Ovary (tissue), 7 donors: ENCODE measurements at regions not wholly inside any gene's neighbourhood (a gene's known extent, or its start where the extent isn't known, plus 50 kb on each side); places are given as distances from the start of the nearest gene placed in this dataset.
"Not testable (repeated sequence)": the region's sequence is repeated elsewhere in the genome, so short reads cannot be mapped to it uniquely, and the experiment has no call there.

Source experiments
- DNase-seq, 5 donors: peaks; one replicate each; pipeline ENCODE4 v3.0.0-alpha.2; 2019 to 2020
- H3K27ac ChIP-seq, 2 donors: fragments of 200-600 bp; one replicate each; pipeline versions ENCODE4 v1.5.1 to v1.8.0; 2019 to 2022
- H3K27me3 ChIP-seq: fragments of 200-600 bp; one replicate; pipeline ENCODE4 v1.8.0; 2022
- H3K36me3 ChIP-seq: fragments of 200-600 bp; sonication (generic); one replicate; pipeline ENCODE4 v1.5.1; 2019
- H3K4me1 ChIP-seq: one replicate; pipeline ENCODE4 v1.8.1; 2013; ENCODE audit warnings: mild to moderate bottlenecking, moderate library complexity; ENCODE audit not compliant: insufficient read depth
- H3K4me3 ChIP-seq: fragments of 200-600 bp; sonication (generic); one replicate; pipeline ENCODE4 v1.5.1; 2017
- H3K9me3 ChIP-seq, 2 donors: fragments of 200-600 bp in 1 of 2; sonication (generic) in 1 of 2; one replicate each; pipeline versions ENCODE4 v1.5.1 to v1.8.1; 2013 to 2019; ENCODE audit warnings: mild to moderate bottlenecking in 1 of 2, moderate library complexity in 1 of 2
- EP300 ChIP-seq: sonication (generic); formaldehyde crosslinking; IDR thresholded peaks from one replicate; pipeline ENCODE4 v1.6.1; 2017; ENCODE audit warnings: antibody characterized with exemption
- POLR2A ChIP-seq: fragments of 450-650 bp; IDR thresholded peaks from one replicate; pipeline ENCODE4 v1.6.1; 2017; ENCODE audit warnings: antibody characterized with exemption, mild to moderate bottlenecking, moderate library complexity
- WGBS, 3 donors: extraction: QIAGEN DNeasy Blood & Tissue Kit in 1 of 3; methylation state at CpG; one replicate each; pipeline versions ENCODE4 v1.1.5 to v1.1.7; 2013 to 2017; 5-methylcytosine and 5-hydroxymethylcytosine counted together
- intact Hi-C, 4 donors: fragments of 100-400 bp; cut with DNase I; formaldehyde crosslinking; loops; one replicate each; pipeline versions ENCODE4 v1.11.0 to v1.15.1; 2022 to 2023
- TF ChIP-seq, protein P1 (sequence below), 3 donors: fragments of 450-650 bp in 2 of 3; fragments of 200-600 bp in 1 of 3; IDR thresholded peaks; one replicate each; pipeline versions ENCODE4 v1.5.1 to v1.8.0; 2016 to 2022; ENCODE audit warnings: antibody characterized with exemption in 3 of 3, mild to moderate bottlenecking in 1 of 3
- donor health status: DM: no; HTN: no; CAD: no; lungs with moderate emphysema.
- donor health status: DM: no; HTN: no; CAD: no.
- donor health status: Bipolar disorder and iron deficiency.
- donor health status: DM: no; HTN: no; CAD: no.
- donor health status: DM: yes; HTN: yes; CAD: no.

DNA sequence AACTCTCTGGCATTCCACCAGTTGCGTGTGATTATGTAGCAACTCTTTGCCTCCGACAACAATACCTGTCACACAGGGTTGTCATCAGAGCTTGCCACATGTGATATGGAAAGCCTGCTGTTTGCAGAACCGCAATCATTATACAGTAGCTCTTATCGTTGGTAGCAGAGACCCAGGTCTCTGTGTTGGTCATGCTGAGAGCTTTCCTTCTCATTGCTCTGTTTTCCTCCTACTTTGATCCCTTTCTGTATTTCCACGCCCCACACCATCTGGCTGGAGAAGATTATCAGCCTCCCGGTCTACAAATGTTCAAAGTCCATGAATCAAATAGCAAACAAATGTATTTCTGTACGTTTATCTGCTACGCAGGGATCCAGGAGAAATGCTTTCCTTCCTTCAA is 1475.6 kb upstream of the DEFB115 start:
- H3K9me3 ChIP-seq, H3K4me3 ChIP-seq, H3K27ac ChIP-seq, H3K36me3 ChIP-seq, H3K27me3 ChIP-seq, H3K4me1 ChIP-seq, intact Hi-C loops, DNase-seq: not testable (repeated sequence)
- 67 to 75% (median 74%) methylated on average over 8 of the region's 8 CpGs for WGBS, 3 donors

DNA sequence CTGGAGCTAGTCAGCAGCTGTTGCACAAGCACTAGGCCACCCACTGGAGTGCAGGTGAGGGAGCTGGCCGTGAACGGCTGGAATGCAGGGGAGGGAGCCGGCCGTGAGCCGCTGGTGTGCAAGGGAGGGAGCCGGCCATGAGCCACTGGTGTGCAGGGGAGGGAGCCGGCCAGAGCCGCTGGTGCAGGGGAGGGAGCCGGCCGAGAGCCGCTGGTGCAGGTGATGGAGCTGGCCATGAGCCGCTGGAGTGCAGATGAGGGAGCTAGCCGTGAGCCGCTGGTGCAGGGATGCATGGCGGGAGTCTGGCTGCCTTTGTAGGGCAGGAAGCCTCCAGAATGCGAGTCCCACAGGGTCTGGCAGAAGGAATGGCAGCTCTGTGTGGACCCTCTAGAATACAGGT is 1470.0 kb upstream of the DEFB115 start:
- H3K27me3 ChIP-seq, H3K4me3 ChIP-seq, H3K4me1 ChIP-seq, DNase-seq, H3K9me3 ChIP-seq, intact Hi-C loops, H3K27ac ChIP-seq, H3K36me3 ChIP-seq: not testable (repeated sequence)
- whole genome bisulfite sequencing, 3 donors, result 76 to 87% (median 81%) methylated on average over 16 of the region's 16 CpGs

DNA sequence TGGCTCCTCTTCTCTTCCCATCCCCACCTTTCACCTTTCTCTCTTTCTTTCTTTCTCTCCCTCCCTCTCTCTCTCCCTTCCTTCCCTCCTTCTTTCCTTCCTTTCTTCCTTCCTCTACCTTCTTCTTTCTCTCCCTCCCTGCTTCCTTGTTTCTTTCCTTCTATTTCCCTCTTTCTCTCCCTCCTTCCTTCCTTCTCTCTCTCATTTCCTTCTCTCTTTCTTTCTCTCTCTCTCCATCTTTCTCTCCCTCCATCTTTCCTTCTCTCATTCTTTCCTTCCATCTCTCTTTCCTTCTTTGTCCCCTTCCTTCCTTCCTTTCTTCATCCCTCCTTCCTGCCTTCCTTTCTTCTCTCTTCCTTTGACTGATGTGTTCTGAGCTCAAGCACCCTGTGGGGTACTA is 1467.0 kb upstream of the DEFB115 start:
- intact Hi-C loops, result no loop called here
- DNase-seq, result no peak
- no peaks in the 10 kb centered on the region for H3K27me3 ChIP-seq
- no peaks in the 10 kb centered on the region for H3K36me3 ChIP-seq
- no peaks in the 10 kb centered on the region for H3K9me3 ChIP-seq
- H3K4me3 ChIP-seq, result no peak overlapping the region
- no peak for TF ChIP-seq POLR2A
- no peak for TF ChIP-seq EP300
- TF ChIP-seq, protein P1, sequence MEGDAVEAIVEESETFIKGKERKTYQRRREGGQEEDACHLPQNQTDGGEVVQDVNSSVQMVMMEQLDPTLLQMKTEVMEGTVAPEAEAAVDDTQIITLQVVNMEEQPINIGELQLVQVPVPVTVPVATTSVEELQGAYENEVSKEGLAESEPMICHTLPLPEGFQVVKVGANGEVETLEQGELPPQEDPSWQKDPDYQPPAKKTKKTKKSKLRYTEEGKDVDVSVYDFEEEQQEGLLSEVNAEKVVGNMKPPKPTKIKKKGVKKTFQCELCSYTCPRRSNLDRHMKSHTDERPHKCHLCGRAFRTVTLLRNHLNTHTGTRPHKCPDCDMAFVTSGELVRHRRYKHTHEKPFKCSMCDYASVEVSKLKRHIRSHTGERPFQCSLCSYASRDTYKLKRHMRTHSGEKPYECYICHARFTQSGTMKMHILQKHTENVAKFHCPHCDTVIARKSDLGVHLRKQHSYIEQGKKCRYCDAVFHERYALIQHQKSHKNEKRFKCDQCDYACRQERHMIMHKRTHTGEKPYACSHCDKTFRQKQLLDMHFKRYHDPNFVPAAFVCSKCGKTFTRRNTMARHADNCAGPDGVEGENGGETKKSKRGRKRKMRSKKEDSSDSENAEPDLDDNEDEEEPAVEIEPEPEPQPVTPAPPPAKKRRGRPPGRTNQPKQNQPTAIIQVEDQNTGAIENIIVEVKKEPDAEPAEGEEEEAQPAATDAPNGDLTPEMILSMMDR (IDR thresholded peaks at IDR 0.05), result no peak
- no peak overlapping the region for H3K27ac ChIP-seq
- H3K4me1 ChIP-seq, result no peaks in the 10 kb centered on the region

DNA sequence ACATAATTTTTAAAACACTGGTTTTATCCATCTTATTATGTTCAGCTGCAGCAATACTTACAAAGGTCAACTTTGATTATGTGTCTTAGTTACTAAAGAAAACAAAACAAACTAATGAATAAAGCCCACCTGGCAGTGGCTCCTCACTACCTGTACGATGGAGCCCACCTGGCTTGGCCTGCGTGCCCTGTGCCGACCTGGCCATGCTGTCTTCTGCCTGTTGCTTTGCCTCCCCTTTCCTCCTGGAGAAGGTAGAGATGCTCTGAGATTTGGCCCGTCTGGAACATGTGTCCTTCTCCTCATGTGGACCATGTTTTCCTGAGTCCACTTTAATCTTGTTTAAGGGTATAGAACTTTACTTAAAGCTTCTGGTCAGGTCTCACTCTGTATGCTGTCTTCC is 1426.0 kb upstream of the DEFB115 start:
- DNase-seq, H3K27ac ChIP-seq, H3K9me3 ChIP-seq, H3K36me3 ChIP-seq, intact Hi-C loops, H3K4me1 ChIP-seq, H3K27me3 ChIP-seq, H3K4me3 ChIP-seq: not testable (repeated sequence)
- WGBS, 3 donors, result 37 to 51% (median 51%) methylated on average over 4 of the region's 4 CpGs

DNA sequence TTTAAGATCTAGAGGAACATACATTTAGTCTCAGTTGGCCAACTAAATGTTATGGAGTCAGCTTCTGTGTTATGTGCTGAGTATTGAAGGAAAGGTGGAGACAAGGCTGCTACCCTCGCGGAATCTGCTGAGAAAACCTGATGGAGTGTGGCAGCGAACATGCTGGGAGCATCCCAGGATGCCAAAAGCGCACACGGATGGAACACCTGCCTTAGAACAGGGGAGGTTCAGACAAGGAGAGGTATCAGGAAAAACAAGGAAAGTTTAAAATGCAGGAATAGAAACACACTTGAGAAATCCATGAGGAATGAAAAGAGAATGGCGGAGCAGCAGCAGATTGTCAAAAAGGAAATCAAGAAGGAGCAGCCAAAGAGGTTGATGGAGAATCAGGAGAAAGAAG is 1389.5 kb upstream of the DEFB115 start:
- H3K27ac ChIP-seq, H3K4me1 ChIP-seq, H3K4me3 ChIP-seq, H3K9me3 ChIP-seq, H3K36me3 ChIP-seq, DNase-seq, H3K27me3 ChIP-seq, intact Hi-C loops: not testable (repeated sequence)
- WGBS, 3 donors, result 56 to 62% (median 56%) methylated on average over 6 of the region's 6 CpGs

DNA sequence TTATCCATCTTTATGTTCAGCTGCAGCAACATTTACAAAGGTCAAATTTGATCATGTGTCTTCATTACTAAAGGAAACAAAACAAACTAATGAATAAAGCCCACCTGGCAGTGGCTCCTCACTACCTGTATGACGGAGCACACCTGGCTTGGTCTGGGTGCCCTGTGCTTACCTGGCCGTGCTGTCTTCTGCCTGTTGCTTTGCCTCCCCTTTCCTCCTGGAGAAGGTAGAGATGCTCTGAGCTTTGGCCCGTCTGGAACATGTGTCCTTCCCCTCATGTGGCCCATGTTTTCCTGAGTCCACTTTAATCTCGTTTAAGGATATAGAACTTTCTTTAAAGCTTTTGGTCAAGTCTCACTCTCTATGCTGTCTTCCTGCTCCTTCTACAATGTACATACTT is 1388.8 kb upstream of the DEFB115 start:
- H3K27ac ChIP-seq, H3K4me1 ChIP-seq, H3K4me3 ChIP-seq, H3K9me3 ChIP-seq, H3K27me3 ChIP-seq, DNase-seq, H3K36me3 ChIP-seq, intact Hi-C loops: not testable (repeated sequence)
- 35 to 47% (median 38%) methylated on average over 4 of the region's 4 CpGs for WGBS, 3 donors

DNA sequence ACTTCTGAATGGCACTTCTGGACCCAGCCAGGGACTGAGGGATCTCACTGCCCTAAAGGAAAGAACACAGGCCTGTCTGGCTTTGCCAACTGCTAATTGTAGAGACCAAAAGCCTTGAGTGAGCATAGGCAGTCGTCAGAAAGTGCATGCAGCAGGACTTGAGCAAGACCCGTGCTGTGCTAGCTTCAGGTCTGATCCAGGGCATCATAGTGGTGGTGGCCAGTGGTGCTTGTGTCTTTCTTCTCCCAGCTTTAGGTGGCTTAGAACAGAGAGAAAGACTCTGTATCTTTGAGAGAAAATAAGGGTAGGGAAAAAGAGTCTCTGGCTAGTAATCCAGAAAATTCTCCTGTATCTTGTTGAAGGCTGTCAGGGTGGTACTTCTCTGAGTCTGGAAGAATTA is 1385.6 kb upstream of the DEFB115 start:
- intact Hi-C loops, DNase-seq: not testable (repeated sequence)
- WGBS, 3 donors, result 55 to 67% (median 65%) methylated on average over 2 of the region's 2 CpGs

DNA sequence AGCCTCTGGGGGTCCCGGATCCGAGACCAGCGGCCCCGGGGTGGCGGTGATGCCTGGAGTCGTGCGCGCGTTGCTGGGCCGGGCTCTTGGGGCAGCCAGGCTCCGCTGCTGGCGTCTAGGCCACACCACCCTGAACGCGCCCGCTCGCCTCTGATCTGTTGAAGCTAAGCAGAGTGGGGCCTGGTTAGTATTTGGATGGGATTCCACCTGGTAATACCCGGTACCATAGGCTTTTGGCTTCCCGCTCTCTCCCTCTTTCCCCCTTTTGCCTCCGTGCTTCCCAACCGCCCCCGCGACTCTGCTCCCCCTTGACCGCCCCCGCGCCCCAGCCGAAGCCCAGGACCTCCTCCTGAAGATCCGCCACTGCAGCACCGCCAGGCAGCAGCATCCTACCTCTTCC is 1383.5 kb upstream of the DEFB115 start:
- intact Hi-C loops, result no loop called here
- Histone ChIP-seq H3K36me3 (no peaks in the 10 kb centered on the region), H3K4me1 (no peaks in the 10 kb centered on the region), H3K4me3 (no peak overlapping the region), H3K9me3 (peaks cover 0 to 4% of the 10 kb centered on the region in 2 donors), H3K27me3 (no peaks in the 10 kb centered on the region), H3K27ac (no peak overlapping the region)
- no peak for DNase-seq
- TF ChIP-seq, protein P1 (IDR thresholded peaks at IDR 0.05), result no peak
- TF ChIP-seq EP300 (no peak), POLR2A (no peak)
- 57 to 73% (median 66%) methylated on average over 28 of the region's 28 CpGs for WGBS, 3 donors

More for the DNA sequence above, 1385.6 kb upstream of the DEFB115 start:
- H3K4me1 ChIP-seq, H3K27ac ChIP-seq, H3K36me3 ChIP-seq, H3K9me3 ChIP-seq, H3K27me3 ChIP-seq, H3K4me3 ChIP-seq: not testable (repeated sequence)
